Activated naive CD8-positive, alpha-beta T cell treated with anti-CD3 and anti-CD28 coated beads, Interleukin-2, amount 10 ng/mL, durations not matched to agents 7 days and 5 days (primary cell): ENCODE measurements at regions not wholly inside any gene's neighbourhood (a gene's known extent, or its start where the extent isn't known, plus 50 kb on each side); places are given as distances from the start of the nearest gene placed in this dataset.
"Not testable (repeated sequence)": the region's sequence is repeated elsewhere in the genome, so short reads cannot be mapped to it uniquely, and the experiment has no call there.

Experiments
- ATAC-seq: fragments of 150-1000 bp; cut with Tn5 transposase; one replicate; pipeline ENCODE4 v1.10.0; 2021; ENCODE audit warnings: low read depth, moderate library complexity
- POLR2A ChIA-PET: fragments of 350-600 bp; sonication (Branson Sonifier 250); formaldehyde crosslinking; loops from one replicate; lab custom pipeline; 2021; ENCODE audit warnings: antibody characterized with exemption; lab: Charles Lee
- DNase-seq: peaks from one replicate; pipeline ENCODE4 v3.0.0; 2021
- H3K27ac Mint-ChIP-seq: one replicate; pipeline ENCODE4 v1.8.0; 2022; ENCODE audit warnings: mild to moderate bottlenecking, mixed read lengths
- H3K27me3 Mint-ChIP-seq: one replicate; pipeline ENCODE4 v1.8.0; 2022; ENCODE audit warnings: mild to moderate bottlenecking, moderate library complexity, mixed read lengths
- H3K36me3 Mint-ChIP-seq: one replicate; pipeline ENCODE4 v1.8.0; 2021; ENCODE audit warnings: mild to moderate bottlenecking, mixed read lengths
- H3K4me1 Mint-ChIP-seq: one replicate; pipeline ENCODE4 v1.8.0; 2021; ENCODE audit warnings: mixed read lengths
- H3K4me3 Mint-ChIP-seq: one replicate; pipeline ENCODE4 v1.8.0; 2022; ENCODE audit warnings: mild to moderate bottlenecking, moderate library complexity, mixed read lengths
- H3K9me3 Mint-ChIP-seq: one replicate; pipeline ENCODE4 v1.8.0; 2021; ENCODE audit warnings: mixed read lengths

DNA sequence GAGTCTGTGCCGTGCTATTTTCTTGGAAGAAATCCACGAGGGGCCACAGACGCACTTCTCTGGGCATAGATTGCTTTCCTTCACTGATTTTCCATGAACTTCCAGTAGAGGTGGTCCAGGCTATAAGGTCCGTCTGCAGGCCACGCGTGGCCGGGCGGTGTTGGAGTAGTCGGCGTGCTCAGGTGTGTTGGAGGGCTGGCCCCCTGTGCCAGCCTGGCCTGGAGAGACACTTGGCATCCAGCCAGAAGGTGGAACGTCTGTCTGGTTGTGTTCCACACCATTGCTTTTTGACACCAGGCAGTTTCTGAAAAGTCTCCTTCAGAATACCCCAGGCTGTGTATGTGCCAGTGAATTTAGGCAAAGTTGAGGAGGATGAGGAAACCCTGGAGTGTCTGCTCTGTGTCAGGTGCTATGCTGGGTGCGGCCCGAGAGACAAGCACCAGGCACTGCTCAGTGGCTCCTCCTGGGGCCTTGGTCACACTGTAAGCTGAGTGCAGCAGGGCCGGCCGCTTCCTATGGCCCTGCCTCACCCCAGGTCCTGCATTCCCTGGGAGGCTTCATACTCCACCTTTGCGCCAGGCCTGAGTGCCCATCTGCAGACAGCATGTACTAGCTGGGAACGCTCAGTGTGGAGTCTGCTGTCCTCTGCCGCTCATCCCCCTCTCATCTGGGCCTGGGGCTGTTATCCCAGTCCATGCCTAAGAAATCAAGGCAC is 52.1 kb upstream of the TAMM41 start:
- ATAC-seq = no peak
- POLR2A ChIA-PET = no interaction called here
- no peak overlapping the region for H3K27ac Mint-ChIP-seq
- no peak overlapping the region for H3K4me3 Mint-ChIP-seq
- DNase-seq = no peak
- H3K4me1 Mint-ChIP-seq = no peaks in the 10 kb centered on the region
- peaks cover 16% of the 10 kb centered on the region for H3K27me3 Mint-ChIP-seq
- H3K36me3 Mint-ChIP-seq = no peaks in the 10 kb centered on the region
- no peaks in the 10 kb centered on the region for H3K9me3 Mint-ChIP-seq

DNA sequence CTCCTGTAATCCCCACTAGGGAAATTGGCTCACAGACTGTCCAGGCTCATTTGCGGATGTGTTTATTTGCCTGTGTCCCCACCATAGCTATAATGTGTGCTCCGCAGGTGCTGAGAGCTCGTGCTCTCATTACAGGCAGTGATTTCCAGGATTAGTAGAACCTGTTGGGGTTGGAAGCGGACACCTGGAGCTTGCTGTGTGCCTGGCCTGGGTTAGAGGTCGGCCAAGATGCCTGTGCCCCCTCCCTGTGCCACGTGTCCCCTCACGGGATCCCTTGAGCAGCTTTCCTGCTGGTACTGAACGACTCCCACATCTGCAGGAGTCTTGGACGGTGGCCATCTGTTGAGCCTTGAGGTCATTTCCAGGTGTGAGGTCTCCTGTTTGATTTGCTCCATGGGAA is 52.7 kb upstream of the TAMM41 start:
- H3K4me3 Mint-ChIP-seq, POLR2A ChIA-PET, H3K36me3 Mint-ChIP-seq, ATAC-seq, DNase-seq, H3K9me3 Mint-ChIP-seq, H3K27ac Mint-ChIP-seq, H3K4me1 Mint-ChIP-seq: not testable (repeated sequence)
- H3K27me3 Mint-ChIP-seq = peaks cover 12% of the 10 kb centered on the region

DNA sequence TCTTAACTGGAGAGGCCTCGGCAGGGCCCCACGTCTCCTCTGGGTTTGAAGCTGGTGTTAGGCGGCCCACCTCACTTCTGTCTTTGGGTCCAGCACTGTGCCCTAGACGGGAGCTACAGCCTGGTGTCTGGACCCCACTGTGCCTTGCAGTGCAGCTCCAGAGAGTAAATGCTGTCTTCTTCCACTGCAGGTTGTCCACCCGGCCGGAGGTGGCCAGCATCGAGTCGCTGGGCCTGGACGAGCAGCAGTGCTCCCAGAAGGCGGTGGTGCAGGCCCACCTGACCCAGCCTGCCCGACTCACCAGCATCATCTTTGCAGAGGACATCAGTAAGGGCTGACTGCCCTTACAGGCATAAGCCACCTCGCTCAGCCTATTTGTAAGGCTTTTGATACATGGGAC is 53.1 kb upstream of the TAMM41 start:
- no peak overlapping the region for H3K27ac Mint-ChIP-seq
- H3K27me3 Mint-ChIP-seq = peaks cover 10% of the 10 kb centered on the region
- no peaks in the 10 kb centered on the region for H3K9me3 Mint-ChIP-seq
- H3K4me3 Mint-ChIP-seq = no peak overlapping the region
- no peak for ATAC-seq
- no peak for DNase-seq
- H3K4me1 Mint-ChIP-seq = no peaks in the 10 kb centered on the region
- POLR2A ChIA-PET = no interaction called here
- H3K36me3 Mint-ChIP-seq = no peaks in the 10 kb centered on the region

DNA sequence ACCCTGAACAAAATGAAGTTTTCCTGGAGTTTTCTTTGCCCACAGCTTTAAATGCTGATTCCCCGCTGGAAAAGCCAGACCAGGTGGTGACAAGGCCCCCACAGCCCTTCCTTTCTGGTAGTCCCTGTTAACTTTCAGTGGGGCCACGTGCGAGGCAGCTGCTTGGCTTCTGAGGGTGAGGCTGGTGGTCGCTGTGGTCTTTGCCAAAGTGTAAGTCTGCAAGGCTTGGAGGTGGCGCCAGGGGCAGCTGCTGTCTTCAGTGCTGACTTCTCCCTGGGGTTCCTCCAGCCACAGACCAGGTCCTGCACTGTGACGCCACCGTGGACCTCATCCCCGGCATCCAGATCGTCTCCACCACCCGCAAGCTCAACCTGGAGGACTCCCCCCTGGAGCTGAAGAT is 54.1 kb upstream of the TAMM41 start:
- ATAC-seq (no peak), DNase-seq (no peak)
- POLR2A ChIA-PET = no interaction called here
- no peak overlapping the region for H3K4me3 Mint-ChIP-seq
- peaks cover 4% of the 10 kb centered on the region for H3K27me3 Mint-ChIP-seq
- H3K9me3 Mint-ChIP-seq = no peaks in the 10 kb centered on the region
- no peak overlapping the region for H3K27ac Mint-ChIP-seq
- no peaks in the 10 kb centered on the region for H3K4me1 Mint-ChIP-seq
- no peaks in the 10 kb centered on the region for H3K36me3 Mint-ChIP-seq

DNA sequence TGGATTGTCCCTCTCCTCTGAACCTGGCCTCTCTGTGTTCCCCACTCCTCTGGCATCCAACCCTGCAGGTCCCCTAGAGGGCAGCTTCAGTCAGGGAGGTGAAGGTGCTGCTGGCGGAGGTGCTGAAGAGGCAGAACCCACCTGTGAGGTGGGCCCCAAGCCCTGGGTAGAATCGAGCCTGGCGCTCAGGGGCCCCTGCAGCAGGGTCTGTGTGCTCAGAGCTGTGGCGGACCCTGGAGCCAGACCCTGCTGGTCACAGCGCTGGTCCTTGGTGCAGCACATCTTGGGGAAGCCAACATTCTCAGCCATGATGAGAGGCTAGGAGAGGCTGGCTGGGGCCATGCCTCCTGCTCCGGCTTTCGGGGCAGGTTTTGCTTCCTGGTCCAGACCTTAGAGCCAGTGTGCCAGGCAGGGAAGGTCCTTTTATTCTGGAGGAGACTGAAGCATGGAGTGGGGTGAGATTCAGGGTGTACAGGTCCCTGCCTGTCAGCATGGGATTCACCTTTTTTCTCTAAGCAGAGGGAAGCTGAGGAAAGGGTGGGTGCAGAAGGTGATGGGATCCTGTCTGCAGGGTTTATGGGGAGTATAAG is 54.7 kb upstream of the TAMM41 start:
- Mint-ChIP-seq H3K36me3 (no peaks in the 10 kb centered on the region), H3K4me3 (no peak overlapping the region), H3K27me3 (peaks cover 4% of the 10 kb centered on the region), H3K27ac (no peak overlapping the region), H3K4me1 (no peaks in the 10 kb centered on the region), H3K9me3 (no peaks in the 10 kb centered on the region)
- ATAC-seq = no peak
- POLR2A ChIA-PET = no interaction called here
- no peak for DNase-seq

DNA sequence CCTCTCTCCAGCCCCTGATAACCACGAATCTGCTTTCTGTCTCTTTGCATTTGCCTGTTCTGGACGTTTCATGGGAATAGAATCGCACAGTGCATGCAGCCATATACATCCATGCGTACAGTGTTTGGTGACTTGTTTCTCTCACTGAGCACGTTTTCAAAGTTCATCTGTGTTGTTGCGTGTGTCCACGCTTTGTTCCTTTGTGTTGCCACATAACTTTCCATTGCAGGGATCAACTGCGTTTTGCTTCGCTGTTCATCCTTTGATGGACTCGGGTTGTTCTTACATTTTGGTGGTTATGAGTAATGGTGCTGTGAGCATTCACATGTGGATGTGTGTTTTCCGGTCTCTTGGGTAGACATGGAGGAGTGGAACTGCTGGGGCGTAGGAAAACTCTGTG is 56.4 kb upstream of the TAMM41 start:
- ATAC-seq (no peak), DNase-seq (no peak)
- no peak overlapping the region for H3K27ac Mint-ChIP-seq
- POLR2A ChIA-PET = no interaction called here
- no peaks in the 10 kb centered on the region for H3K9me3 Mint-ChIP-seq
- no peaks in the 10 kb centered on the region for H3K4me1 Mint-ChIP-seq
- H3K36me3 Mint-ChIP-seq = no peaks in the 10 kb centered on the region
- H3K27me3 Mint-ChIP-seq = peaks cover 2% of the 10 kb centered on the region
- H3K4me3 Mint-ChIP-seq = no peak overlapping the region

DNA sequence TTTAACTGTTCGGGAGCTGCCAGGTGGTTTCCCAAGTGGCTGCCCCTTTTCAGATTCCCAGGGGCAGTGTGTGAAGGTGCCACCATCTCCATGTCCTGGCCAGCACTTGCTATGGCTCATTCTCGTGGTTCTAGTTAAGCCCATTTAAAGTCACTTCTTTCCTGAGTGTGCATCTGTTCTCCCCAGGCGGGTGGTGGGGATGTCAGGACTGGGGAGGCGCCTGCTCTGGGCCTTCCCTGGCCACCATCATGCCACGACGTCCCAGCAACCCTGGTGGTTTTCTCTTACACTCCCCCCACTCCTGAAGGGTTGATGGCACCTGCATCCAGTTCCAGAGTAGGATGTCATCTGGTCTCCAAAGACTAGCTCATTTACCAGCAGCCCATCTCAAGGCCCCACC is 56.8 kb upstream of the TAMM41 start:
- Mint-ChIP-seq H3K4me3 (no peak overlapping the region), H3K9me3 (no peaks in the 10 kb centered on the region), H3K27me3 (peaks cover 4% of the 10 kb centered on the region), H3K4me1 (no peaks in the 10 kb centered on the region), H3K27ac (no peak overlapping the region), H3K36me3 (no peaks in the 10 kb centered on the region)
- DNase-seq (no peak), ATAC-seq (no peak)
- POLR2A ChIA-PET = no interaction called here

DNA sequence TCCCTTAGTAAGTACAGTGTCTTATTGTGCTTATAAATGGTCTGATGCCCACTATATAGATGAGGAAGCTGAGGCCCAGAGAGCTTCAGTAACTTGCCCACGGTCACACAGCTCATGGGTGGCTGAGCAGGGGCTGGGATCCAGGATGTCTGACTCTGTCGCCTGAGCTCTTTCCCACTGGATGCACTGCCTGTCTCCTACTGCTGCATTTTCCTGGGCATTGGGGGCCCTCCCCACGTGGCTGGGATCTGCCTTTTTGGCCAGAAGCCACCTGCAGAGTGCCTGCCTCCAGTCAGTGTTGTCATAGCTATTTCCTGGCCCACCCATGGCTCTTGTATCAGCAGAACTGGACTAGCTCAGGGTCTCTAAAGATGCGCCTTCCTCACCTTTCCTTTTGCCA is 57.5 kb upstream of the TAMM41 start:
- H3K4me1 Mint-ChIP-seq = no peaks in the 10 kb centered on the region
- H3K4me3 Mint-ChIP-seq = no peak overlapping the region
- H3K27me3 Mint-ChIP-seq = peaks cover 4% of the 10 kb centered on the region
- POLR2A ChIA-PET = no interaction called here
- H3K27ac Mint-ChIP-seq = no peak overlapping the region
- H3K9me3 Mint-ChIP-seq = no peaks in the 10 kb centered on the region
- no peaks in the 10 kb centered on the region for H3K36me3 Mint-ChIP-seq
- ATAC-seq (no peak), DNase-seq (no peak)

DNA sequence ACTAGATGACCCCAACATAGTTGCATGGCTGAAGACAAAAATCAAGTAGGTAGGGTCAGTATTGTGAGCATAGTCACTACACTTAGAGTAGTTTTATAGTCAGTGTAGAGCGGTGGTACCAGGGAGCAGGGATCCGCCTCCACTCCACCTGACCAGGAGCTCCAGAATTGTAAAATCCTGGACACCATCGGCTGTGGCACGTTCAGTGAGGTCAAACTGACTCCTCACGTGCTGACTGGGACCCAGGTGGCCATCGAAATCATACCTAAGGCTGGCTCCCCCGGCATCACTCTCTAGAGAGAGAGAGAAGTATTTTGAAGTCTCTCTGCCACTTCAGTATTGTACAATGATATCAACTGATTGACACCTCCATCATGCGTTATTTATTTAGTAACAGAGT is 59.7 kb upstream of the TAMM41 start:
- DNase-seq = no peak
- Mint-ChIP-seq H3K27ac (no peak overlapping the region), H3K4me3 (no peak overlapping the region), H3K27me3 (peaks cover 4% of the 10 kb centered on the region), H3K36me3 (no peaks in the 10 kb centered on the region), H3K9me3 (no peaks in the 10 kb centered on the region), H3K4me1 (no peaks in the 10 kb centered on the region)
- POLR2A ChIA-PET = no interaction called here
- no peak for ATAC-seq

DNA sequence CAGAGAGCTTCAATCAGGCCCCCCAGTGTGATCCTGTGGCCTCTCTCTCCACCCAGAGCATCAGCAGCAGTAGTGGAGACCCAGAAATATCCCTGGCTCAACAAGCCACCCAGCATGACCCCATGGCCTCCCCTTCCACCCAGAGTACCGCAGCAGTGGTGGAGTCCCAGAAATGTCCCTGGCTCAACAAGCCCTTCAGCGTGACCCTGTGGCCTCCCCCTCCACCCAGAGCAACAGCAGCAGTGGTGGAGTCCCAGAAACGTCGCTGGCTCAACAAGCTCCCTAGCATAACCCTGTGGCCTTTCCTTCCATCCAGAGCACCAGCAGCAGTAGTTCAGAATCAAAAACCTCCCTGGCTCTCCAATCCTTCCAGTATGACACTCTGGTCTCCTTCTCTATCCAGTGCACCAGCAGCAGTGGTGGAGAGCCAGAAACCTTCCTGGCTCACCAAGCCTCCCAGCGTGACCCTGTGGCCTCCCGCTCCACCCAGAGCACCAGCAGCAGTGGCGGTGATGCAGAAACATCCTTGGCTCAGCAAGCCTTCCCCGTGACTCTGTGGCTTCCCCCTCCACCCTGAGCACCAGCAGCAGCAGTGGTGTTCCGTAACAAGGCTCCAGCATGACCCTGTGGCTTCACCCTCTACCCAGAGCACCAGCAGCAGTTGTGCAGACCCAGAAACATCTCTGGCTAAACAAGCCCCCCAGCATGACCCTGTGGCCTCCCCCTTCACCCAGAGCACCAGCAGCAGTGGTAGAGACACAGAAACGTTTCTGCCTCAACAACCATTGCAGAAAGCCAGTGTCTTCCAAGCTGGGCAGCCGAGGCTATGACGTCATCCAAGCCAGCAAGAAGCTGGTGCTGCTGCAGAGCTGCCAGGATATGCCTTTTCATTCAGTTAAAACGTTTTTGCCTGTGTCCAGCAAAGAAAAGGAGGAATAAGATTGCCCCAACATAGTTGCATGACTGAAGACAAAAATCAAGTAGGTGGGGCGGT is 61.3 kb upstream of the TAMM41 start:
- no peak for ATAC-seq

DNA sequence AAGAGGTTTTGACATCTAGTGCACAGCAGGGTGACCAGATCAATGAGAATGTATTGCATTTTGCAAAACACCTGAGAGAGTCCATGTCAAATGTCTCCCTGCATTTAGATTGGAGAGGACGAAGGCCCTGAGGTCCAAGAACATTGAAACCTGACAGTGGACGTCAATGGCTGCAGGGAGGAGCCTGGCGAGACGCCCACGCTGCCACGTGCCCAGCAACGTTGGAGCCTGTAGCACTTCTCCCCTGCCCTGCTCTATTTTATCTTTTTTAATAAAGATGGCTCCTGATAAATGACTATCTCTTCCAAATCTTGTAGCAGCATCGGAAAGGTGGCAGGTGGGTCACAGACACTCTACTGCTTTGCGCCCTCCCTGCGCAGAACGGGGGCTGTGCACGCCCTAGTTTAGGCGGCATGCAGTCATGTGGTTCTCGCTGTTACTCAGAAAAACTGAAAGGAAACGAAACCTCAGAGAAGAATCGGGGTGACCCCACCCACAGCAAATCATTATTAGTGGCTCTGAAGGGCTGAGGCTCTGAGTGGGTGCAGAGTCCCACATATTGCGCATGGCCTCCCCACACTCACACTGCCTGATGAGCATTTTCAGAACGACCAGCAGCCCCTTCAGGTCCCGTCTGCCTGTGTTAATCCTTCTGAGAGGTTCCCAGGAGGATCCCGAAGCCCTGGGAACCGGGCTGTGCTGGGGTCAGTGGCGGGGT is 62.5 kb upstream of the TAMM41 start:
- no peak overlapping the region for H3K4me3 Mint-ChIP-seq
- H3K27ac Mint-ChIP-seq = peak overlapping the region; percentile 56
- H3K9me3 Mint-ChIP-seq = no peaks in the 10 kb centered on the region
- DNase-seq = no peak
- POLR2A ChIA-PET = no interaction called here
- H3K36me3 Mint-ChIP-seq = no peaks in the 10 kb centered on the region
- peaks cover 4% of the 10 kb centered on the region for H3K27me3 Mint-ChIP-seq
- ATAC-seq = no peak
- H3K4me1 Mint-ChIP-seq = no peaks in the 10 kb centered on the region

More for the DNA sequence above, 61.3 kb upstream of the TAMM41 start:
- DNase-seq = no peak
- Mint-ChIP-seq H3K4me3 (no peak overlapping the region), H3K9me3 (no peaks in the 10 kb centered on the region), H3K27ac (no peak overlapping the region), H3K27me3 (peaks cover 4% of the 10 kb centered on the region), H3K4me1 (no peaks in the 10 kb centered on the region), H3K36me3 (no peaks in the 10 kb centered on the region)
- POLR2A ChIA-PET = no interaction called here

DNA sequence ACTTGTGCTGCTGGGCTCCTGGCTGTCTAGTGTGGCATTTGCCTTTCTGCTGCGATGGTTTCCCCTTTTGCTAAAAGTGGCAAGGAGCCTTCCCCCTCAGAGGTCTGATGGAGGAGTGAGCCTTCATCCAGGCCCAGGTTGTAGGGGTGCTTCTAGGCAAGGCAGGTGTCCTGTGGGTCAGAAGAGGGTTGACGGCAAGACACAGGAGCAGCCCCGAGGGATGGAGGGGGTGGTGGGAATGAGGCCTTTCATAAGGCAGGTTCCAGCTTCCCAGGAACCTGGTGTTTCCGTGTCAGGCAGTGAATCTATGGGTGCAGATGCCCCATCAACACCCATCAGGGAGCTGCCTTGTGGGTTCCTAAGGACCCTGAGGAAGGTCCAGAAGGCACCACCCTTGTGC is 63.0 kb upstream of the TAMM41 start:
- no peaks in the 10 kb centered on the region for H3K4me1 Mint-ChIP-seq
- H3K4me3 Mint-ChIP-seq = no peak overlapping the region
- DNase-seq = no peak
- no peaks in the 10 kb centered on the region for H3K9me3 Mint-ChIP-seq
- POLR2A ChIA-PET = no interaction called here
- no peak for ATAC-seq
- H3K27me3 Mint-ChIP-seq = peaks cover 4% of the 10 kb centered on the region
- no peak overlapping the region for H3K27ac Mint-ChIP-seq
- H3K36me3 Mint-ChIP-seq = no peaks in the 10 kb centered on the region

DNA sequence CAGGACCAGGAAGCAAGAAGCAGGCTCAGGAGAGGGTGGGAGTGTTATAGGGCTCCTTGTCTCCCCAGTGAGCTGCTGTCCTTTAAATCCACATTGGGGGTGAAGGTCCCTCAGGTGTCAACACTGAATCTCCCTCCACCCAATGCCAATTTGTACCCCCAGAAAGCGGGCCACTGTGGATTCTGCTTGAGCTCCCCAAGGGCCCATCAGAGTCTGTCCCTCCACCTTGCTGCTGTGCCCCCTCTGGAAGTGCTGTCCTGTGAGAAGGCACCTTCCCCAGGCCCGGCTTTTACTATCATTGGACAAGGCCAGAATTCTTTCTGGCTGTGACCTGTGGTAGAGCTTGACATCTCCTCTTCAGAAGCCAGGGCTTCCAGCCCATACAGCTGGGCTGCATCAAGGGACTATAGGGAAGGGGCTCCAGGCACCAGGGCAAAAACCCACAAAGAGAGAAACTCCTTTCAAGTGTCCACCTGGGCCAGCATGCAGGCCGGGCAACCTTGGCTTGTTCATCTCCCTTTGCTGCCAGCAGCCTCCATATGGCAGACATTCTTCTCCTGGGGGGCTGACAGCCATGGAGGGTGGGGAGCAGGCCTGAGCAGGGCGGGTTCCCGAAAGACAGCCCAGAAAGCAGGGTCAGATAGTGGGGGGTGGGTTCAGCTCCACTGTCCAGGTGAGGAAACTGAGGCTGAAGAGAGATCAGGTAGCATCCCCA is 63.7 kb upstream of the TAMM41 start:
- ATAC-seq, H3K4me1 Mint-ChIP-seq, H3K27ac Mint-ChIP-seq, H3K36me3 Mint-ChIP-seq, H3K4me3 Mint-ChIP-seq, DNase-seq, H3K9me3 Mint-ChIP-seq, POLR2A ChIA-PET, H3K27me3 Mint-ChIP-seq: not testable (repeated sequence)
